ENCODE measurements at regions not wholly inside any gene's neighbourhood (a gene's known extent, or its start where the extent isn't known, plus 50 kb on each side); places are given as distances from the start of the nearest gene placed in this dataset.

- BruUV-seq (replicated peaks), result no TSS peak
- intact Hi-C loops (cut with micrococcal nuclease; ENCODE audit: unreplicated experiment), result no loop called here
- no peaks in the 10 kb centered on the region for H3K27me3 ChIP-seq (replicated peaks; ENCODE audit: control insufficient read depth, insufficient read depth, low read length)
- no peaks in the 10 kb centered on the region for H3K36me3 ChIP-seq (ENCODE audit: control insufficient read depth, insufficient read depth, low read length)
- no peak for DNase-seq
- H3K4me3 Mint-ChIP-seq (ENCODE audit: unreplicated experiment), result no peak overlapping the region
- ChIA-PET POLR2A (no interaction called here), CTCF (no interaction called here)
- H3K27me3 Mint-ChIP-seq (ENCODE audit: insufficient read depth, unreplicated experiment), result no peaks in the 10 kb centered on the region
- H3K27ac Mint-ChIP-seq (ENCODE audit: unreplicated experiment), result no peak overlapping the region
- H3K36me3 Mint-ChIP-seq (ENCODE audit: insufficient read depth, unreplicated experiment), result no peaks in the 10 kb centered on the region
- H3K4me1 ChIP-seq, result no peaks in the 10 kb centered on the region
- H3K9me3 ChIP-seq, result no peaks in the 10 kb centered on the region
- no peaks in the 10 kb centered on the region for H3K9me3 Mint-ChIP-seq (ENCODE audit: unreplicated experiment)
- H3K4me3 ChIP-seq (ENCODE audit: low read depth, low read length), result no peak overlapping the region
- peaks cover 7% of the 10 kb centered on the region for H3K4me1 Mint-ChIP-seq (ENCODE audit: low read depth, unreplicated experiment)
- TF ChIP-seq CTCF (IDR thresholded peaks at IDR 0.05; ENCODE audit: insufficient read depth in 1 of 2, low read depth in 1 of 2, low read length in 1 of 2, severe bottlenecking in 1 of 2, unreplicated experiment in 1 of 2), result no peak
Observed at GRCh38 chr10:8312079-8312478, 257.6 kb downstream of the GATA3 start.

- intact Hi-C loops (cut with micrococcal nuclease; ENCODE audit: unreplicated experiment), result no loop called here
- Mint-ChIP-seq H3K9me3 (ENCODE audit: unreplicated experiment) (no peaks in the 10 kb centered on the region), H3K36me3 (ENCODE audit: insufficient read depth, unreplicated experiment) (no peaks in the 10 kb centered on the region), H3K4me3 (ENCODE audit: unreplicated experiment) (no peak overlapping the region), H3K27ac (ENCODE audit: unreplicated experiment) (no peak overlapping the region), H3K4me1 (ENCODE audit: low read depth, unreplicated experiment) (peaks cover 7% of the 10 kb centered on the region), H3K27me3 (ENCODE audit: insufficient read depth, unreplicated experiment) (no peaks in the 10 kb centered on the region)
- Histone ChIP-seq H3K36me3 (ENCODE audit: control insufficient read depth, insufficient read depth, low read length) (no peaks in the 10 kb centered on the region), H3K4me1 (no peaks in the 10 kb centered on the region), H3K27me3 (replicated peaks; ENCODE audit: control insufficient read depth, insufficient read depth, low read length) (no peaks in the 10 kb centered on the region), H3K4me3 (ENCODE audit: low read depth, low read length) (no peak overlapping the region), H3K9me3 (no peaks in the 10 kb centered on the region)
- BruUV-seq (replicated peaks), result no TSS peak
- no peak for TF ChIP-seq CTCF (IDR thresholded peaks at IDR 0.05; ENCODE audit: insufficient read depth in 1 of 2, low read depth in 1 of 2, low read length in 1 of 2, severe bottlenecking in 1 of 2, unreplicated experiment in 1 of 2)
- CTCF ChIA-PET, result no interaction called here
- POLR2A ChIA-PET, result no interaction called here
- no peak for DNase-seq
Observed at GRCh38 chr10:8312781-8313180, 258.3 kb downstream of the GATA3 start.

GRCh38 chr10:8314486-8314885 is 260.0 kb downstream of the GATA3 start:
- ChIA-PET CTCF (no interaction called here), POLR2A (no interaction called here)
- intact Hi-C loops (cut with micrococcal nuclease; ENCODE audit: unreplicated experiment), result no loop called here
- Histone ChIP-seq H3K4me3 (ENCODE audit: low read depth, low read length) (no peak overlapping the region), H3K9me3 (no peaks in the 10 kb centered on the region), H3K27me3 (replicated peaks; ENCODE audit: control insufficient read depth, insufficient read depth, low read length) (no peaks in the 10 kb centered on the region), H3K36me3 (ENCODE audit: control insufficient read depth, insufficient read depth, low read length) (no peaks in the 10 kb centered on the region), H3K4me1 (no peaks in the 10 kb centered on the region)
- H3K27me3 Mint-ChIP-seq (ENCODE audit: insufficient read depth, unreplicated experiment), result no peaks in the 10 kb centered on the region
- H3K4me1 Mint-ChIP-seq (ENCODE audit: low read depth, unreplicated experiment), result peaks cover 7% of the 10 kb centered on the region
- H3K27ac Mint-ChIP-seq (ENCODE audit: unreplicated experiment), result no peak overlapping the region
- H3K9me3 Mint-ChIP-seq (ENCODE audit: unreplicated experiment), result no peaks in the 10 kb centered on the region
- no peak for DNase-seq
- no peak for TF ChIP-seq CTCF (IDR thresholded peaks at IDR 0.05; ENCODE audit: insufficient read depth in 1 of 2, low read depth in 1 of 2, low read length in 1 of 2, severe bottlenecking in 1 of 2, unreplicated experiment in 1 of 2)
- H3K4me3 Mint-ChIP-seq (ENCODE audit: unreplicated experiment), result no peak overlapping the region
- H3K36me3 Mint-ChIP-seq (ENCODE audit: insufficient read depth, unreplicated experiment), result no peaks in the 10 kb centered on the region
- BruUV-seq (replicated peaks), result no TSS peak
